ENCODE measurements at regions not wholly inside any gene's neighbourhood (a gene's known extent, or its start where the extent isn't known, plus 50 kb on each side); places are given as distances from the start of the nearest gene placed in this dataset.

DNA sequence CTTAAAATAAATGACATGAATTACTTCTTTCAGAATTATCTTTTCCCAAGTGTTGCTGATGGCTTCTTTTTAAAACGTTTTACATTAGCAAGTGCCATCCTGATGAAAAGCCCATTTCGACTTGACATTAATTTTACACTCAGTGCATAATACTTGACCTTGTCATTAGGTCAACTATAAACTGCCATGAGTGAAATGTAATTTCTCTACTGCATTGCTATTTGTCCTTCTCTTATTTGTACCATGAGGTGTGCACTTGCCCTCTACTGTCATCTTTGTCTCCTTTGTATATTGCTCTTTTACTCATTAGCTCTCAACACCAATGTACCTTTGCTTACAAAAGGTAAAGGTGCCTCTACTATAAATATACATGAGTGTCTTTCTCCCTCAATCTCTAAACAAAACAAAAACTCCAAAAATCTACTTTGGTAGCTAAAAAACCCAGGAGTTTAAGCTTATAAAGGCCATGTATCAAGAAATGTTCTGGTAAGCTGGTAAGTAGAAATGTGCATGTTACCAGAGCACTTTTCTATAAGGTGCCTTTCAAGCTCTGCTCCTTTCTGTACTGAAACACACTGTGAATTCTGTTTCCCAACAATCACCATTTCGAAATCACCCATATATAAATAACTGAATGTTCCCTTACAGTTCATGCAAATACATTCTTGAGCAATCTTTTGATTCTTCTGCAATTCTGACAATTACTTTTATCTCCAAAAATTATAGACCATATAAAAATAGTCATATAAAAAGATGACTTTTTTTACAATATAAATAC lies 351.4 kb downstream of the SLITRK5 start:
- TF ChIP-seq, protein P1, sequence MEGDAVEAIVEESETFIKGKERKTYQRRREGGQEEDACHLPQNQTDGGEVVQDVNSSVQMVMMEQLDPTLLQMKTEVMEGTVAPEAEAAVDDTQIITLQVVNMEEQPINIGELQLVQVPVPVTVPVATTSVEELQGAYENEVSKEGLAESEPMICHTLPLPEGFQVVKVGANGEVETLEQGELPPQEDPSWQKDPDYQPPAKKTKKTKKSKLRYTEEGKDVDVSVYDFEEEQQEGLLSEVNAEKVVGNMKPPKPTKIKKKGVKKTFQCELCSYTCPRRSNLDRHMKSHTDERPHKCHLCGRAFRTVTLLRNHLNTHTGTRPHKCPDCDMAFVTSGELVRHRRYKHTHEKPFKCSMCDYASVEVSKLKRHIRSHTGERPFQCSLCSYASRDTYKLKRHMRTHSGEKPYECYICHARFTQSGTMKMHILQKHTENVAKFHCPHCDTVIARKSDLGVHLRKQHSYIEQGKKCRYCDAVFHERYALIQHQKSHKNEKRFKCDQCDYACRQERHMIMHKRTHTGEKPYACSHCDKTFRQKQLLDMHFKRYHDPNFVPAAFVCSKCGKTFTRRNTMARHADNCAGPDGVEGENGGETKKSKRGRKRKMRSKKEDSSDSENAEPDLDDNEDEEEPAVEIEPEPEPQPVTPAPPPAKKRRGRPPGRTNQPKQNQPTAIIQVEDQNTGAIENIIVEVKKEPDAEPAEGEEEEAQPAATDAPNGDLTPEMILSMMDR (IDR thresholded peaks at IDR 0.05; ENCODE audit: low read depth, low read length, missing input control), result no peak
- TF ChIP-seq, protein P2, sequence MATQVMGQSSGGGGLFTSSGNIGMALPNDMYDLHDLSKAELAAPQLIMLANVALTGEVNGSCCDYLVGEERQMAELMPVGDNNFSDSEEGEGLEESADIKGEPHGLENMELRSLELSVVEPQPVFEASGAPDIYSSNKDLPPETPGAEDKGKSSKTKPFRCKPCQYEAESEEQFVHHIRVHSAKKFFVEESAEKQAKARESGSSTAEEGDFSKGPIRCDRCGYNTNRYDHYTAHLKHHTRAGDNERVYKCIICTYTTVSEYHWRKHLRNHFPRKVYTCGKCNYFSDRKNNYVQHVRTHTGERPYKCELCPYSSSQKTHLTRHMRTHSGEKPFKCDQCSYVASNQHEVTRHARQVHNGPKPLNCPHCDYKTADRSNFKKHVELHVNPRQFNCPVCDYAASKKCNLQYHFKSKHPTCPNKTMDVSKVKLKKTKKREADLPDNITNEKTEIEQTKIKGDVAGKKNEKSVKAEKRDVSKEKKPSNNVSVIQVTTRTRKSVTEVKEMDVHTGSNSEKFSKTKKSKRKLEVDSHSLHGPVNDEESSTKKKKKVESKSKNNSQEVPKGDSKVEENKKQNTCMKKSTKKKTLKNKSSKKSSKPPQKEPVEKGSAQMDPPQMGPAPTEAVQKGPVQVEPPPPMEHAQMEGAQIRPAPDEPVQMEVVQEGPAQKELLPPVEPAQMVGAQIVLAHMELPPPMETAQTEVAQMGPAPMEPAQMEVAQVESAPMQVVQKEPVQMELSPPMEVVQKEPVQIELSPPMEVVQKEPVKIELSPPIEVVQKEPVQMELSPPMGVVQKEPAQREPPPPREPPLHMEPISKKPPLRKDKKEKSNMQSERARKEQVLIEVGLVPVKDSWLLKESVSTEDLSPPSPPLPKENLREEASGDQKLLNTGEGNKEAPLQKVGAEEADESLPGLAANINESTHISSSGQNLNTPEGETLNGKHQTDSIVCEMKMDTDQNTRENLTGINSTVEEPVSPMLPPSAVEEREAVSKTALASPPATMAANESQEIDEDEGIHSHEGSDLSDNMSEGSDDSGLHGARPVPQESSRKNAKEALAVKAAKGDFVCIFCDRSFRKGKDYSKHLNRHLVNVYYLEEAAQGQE (IDR thresholded peaks at IDR 0.05), result no peak
- TF ChIP-seq RAD21 (IDR thresholded peaks at IDR 0.05) (no peak), SP1 (IDR thresholded peaks at IDR 0.05) (no peak), EGR1 (IDR thresholded peaks at IDR 0.05; ENCODE audit: low read depth in 2 of 2) (no peak), TAF1 (conservative IDR thresholded peaks at IDR 0.05) (no peak), YY1 (IDR thresholded peaks at IDR 0.05) (no peak)
- TF ChIP-seq, protein P3, sequence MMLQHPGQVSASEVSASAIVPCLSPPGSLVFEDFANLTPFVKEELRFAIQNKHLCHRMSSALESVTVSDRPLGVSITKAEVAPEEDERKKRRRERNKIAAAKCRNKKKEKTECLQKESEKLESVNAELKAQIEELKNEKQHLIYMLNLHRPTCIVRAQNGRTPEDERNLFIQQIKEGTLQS (IDR thresholded peaks at IDR 0.05), result no peak

All from liver (tissue), 3 donors.